ENCODE measurements at regions not wholly inside any gene's neighbourhood (a gene's known extent, or its start where the extent isn't known, plus 50 kb on each side); places are given as distances from the start of the nearest gene placed in this dataset.

DNA sequence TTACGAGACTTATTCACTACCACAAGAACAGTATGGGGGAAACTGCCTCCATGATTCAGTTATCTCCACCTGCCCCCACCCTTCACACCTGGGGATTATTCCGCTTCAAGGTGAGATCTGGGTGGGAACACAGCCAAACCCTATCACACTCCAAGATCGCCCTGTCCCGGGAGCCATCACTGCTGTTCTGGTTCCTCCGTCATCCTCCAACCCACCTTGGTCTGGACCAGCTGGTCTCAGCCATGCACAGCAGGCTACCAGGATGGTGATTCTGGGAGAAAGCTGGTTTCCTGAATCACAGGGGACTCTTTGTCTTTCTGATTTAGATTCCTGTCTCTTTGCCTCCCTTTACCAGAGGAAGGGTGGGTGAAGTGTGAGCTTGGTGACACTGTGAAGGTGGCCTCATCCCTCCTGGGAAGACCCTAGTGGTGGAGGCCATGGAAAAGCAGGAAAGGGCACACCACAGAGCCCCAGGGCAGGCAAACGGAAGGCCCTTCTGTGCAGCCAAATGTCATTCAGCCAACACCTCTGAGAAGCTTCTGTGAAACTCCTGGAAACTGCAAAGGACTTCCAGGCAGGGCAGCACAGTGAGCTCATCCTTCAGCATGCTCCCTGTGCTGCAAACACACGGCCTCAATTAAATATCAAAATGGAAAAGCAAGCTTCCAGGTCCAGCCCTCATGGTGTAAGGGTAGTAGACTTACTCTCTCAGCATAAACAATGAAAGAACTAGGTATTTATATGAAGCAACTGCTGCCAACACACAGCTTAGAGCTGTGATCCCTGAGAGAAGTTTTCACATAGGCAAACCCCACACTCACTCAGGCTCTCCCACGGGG lies 169.8 kb downstream of the ANKRD60 start:
- DNase-seq = no peak

DNA sequence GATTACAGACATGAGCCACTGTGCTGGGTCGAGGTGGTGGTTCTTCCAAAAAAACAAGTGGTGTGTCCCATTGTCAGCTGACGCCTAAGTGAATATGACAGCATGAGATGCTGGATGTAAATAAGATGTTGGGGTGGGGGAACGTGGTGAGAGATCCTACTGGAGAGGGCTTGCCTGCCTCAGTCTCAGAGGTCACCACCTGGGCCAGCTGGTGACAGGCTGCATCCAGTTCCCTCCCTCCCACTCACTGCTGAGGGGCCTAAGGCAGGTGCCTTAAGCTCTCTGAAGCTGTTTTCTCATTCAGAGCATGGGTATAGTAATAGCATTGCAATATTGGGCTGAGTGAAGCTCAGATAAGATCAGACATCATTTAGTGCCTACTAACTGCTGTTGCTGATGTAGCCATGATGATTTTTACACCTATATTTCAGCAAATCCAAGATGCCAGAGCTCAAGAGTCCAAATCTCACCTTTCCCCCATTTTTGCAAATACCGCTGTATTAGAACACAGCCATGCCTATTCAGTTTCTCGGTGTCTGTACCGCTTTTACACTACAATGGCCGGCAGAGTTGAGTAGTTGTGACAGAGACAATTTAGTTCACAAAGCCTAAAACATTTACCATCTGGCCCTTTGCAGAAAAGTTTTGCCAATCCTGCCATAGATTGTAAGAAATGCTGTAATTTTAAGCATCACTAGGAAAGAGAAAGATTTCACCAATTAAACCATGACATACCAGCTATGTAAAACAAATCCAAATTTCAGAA lies 171.3 kb downstream of the ANKRD60 start:
- no peak for DNase-seq

DNA sequence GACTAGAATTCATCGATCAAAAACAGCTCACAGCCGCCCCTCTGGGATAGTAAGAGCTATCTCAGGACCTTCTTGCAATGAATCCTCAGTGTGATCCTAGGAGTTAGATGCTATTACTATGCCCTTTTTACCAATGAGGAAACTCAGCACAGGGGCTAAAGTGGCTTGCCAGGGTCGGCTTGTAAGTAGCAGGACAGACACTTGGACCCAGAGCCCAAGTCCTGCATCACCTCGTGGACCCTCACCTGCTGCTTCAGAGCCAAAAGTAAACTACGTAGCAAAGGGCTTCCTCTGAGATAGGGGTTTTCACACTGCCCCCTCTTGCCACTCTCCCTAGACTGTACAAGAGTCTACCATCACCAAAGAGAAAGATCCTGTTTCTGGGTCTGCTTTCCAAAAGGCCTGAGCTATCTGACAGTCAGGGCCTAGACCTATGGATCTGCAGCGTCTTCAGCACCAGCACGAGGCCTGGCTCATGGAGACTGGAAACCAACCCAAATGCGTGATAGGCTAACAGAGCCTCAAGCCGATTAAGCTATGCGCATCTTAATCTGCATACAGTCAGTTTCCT lies 172.3 kb downstream of the ANKRD60 start:
- no peak for DNase-seq

DNA sequence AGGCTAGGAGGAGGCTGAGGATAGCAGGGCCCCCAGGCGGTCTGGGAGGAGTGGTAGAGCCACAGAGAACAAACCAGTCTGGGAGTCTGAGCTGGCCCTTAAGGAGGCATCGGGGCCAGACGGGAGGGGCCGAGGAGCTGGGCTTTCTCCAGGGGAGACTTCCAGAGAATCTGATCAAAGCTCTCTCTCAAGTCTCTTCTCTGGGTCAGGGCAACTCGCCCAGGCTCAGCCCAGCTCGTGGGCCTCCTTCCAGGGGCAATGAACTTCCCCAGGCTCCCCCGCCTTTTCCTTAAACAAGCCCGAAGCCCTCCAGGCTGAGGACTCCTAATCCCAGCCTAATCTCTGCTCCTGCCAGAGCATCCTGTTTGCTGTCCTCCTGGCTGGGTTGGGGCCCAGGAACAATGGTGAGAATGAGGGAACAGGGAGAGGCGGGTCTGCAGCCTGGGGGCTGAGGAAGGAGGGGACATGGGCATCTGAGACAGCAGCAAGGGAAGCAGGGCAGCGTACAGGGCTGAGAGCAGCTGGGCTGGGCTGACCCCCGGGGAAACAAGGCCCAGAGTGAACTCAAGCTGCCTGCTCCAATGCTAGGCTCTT lies 173.6 kb downstream of the ANKRD60 start:
- DNase-seq = no peak

DNA sequence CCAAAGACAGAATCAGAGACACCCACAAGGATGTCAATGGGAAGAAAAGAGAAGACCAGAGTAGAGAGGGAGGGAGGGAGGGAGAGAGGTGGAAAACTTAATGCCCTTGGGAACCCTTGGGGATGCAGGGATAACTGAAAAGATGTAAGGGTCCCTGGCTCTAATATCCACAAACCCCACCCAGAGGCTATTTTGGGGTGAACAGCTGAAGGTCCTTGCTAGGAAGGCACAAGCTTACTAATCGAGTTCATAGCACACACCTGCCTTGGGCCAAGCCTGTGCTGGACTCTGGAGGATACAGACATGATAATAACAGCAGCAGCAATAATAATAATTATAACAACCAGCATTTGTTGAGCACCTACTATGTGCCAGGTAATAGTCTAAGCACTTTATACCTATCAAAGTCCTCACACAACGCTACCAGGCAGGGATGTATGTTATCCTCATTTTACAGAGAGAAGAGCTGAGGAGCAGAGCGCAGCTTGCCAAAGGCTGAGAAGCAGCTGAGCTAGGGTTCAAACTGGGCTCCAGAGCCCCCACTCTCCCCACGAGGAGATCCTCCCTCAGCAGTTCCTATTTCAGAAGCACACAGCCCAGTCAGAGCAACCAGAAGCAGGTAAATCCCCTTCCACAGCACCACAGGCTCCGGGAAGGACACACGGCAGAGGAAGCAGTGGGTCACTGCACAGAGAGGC lies 174.2 kb downstream of the ANKRD60 start:
- DNase-seq = no peak

DNA sequence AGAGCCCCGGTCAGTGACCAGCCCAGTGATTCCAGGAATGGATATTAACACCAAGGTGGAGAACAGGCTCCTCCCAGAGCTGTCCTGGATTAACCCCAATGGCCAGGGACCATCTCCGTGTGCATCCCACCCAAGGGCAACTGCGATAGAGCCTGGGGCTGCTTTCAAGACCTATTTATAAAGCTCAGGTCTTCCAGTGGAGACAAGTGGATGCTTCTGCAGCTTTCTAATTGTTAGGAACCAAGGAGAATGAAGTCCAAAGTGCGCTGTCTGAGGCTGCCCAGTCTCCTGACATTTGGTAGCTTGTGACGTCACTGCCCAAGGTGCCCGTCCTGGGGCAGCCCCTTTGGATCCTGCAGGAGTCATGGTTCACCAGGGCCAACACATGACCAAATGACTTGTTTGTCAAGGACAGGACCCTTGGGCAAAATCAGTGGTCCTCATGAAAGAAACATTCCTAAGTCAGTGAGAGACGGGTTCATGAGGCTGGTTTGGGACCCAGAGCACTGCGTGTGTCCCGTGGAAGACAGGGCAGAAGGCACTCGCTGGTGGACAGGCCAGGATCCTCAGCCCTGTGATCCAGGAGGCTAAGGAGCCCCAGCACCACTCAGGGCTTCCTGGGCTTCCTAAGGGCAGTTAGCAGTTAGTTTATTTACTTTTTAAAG lies 174.9 kb downstream of the ANKRD60 start:
- no peak for DNase-seq

DNA sequence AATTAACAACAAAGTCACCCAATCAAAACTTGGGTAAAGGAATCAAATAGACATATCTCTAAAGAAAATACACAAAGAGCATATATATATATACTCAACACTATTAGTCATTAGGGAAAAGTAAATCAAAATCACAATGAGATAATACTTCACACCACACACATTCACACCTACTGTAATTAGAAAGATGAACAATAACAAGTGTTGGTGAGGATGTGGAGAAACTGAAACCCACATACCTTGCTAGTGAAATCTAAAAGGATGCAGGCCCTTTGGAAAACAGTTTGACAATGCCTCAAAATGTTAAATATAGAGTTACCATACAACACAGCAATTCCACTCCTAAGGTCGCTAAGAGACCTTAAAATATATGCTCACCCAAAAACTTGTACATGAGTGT lies 177.1 kb downstream of the ANKRD60 start:
- DNase-seq = no peak

DNA sequence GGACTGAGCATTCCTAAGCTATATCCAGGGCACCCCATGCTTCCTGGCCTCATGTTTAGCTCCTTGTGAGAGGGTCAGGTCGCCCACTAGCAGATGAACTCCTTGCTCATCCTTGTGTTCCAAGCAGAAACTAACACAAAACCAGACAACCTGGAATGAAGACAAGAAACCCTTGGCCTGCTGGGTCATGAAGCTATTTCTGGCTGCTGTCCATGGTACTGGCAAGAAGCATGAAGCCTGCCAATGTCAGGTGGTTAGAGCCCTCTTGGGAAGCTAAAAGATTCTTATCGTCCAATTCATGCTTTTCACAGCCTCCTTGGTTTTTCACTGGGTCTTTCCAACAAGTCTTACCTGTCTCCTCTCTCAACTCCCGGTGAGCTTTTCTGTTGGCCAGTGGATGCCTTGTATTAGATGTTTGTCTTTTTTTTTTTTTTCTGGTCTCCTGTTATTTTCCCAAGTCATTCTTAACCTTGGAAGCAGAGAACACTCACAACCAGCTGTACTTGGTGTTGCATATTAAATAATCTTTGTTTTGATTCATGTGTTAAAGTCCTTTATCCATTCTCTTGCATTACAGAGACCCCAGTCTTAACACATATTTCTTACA lies 180.3 kb downstream of the ANKRD60 start:
- no peak for DNase-seq

DNA sequence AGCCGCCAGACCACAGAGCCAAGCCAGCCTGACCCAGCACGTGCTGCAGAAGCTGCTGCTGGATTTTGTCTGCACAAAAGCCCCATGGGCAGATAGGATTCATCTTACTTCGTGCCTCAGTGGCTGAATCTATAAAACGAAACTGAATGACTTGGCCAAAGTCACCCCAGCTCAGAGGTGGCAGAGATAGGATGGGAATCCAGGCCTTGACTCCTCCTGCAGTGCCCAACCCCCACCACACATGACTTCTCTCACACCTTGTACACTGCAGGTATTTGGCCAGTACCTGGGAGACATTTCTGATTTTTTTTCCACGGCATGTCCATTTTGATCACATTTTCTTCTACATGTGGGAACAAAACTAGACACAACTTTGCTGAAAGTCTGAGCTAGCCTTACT lies 182.1 kb downstream of the ANKRD60 start:
- DNase-seq = no peak

DNA sequence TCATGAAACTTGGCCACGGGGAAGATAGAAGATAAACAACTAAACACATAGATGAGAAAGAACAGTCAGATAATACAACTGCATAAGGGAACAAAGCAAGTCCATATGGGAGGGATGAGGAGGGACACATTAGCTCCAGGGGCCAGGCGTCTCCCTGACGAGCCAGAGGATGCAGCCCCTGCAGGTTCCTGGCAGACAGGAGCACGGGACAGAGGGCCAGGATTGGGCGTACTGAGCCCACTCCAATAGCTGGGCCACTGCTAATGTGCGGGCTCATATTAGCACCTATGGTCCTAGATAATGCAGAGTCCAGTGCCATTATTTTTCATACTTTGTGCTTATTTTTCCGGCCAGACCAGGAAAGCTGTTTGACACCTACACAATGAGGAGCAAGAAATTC lies 182.9 kb downstream of the ANKRD60 start:
- no peak for DNase-seq

DNA sequence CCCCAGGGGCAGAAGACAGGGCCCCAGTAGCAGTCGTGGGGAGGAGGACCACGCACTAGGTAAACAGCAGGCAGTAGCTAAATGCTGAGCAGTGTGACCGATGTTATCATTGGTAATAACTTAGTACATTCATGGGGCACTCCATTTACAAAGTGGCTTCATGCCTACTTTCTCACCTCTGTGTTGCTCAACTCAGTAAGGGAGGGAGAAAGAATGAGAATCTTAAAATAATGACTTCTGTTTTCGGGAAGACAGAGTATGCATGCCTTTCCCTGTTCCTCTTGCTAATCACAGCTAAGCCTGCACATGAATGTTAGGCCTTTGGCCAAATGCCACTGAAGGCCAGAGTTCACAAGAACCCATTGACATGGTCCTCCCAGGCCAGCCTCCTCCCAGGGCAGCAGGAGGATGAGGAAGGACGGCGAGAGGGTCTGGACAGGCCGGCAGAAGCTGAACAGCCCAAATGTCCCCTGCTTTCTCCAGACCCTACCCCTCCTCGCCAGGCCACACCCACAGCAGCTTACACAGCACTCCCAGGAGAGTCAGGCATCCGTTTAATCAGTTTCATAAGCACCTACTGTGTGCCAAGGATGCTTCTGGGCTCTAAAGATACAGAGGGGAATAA lies 183.4 kb downstream of the ANKRD60 start:
- no peak for DNase-seq

DNA sequence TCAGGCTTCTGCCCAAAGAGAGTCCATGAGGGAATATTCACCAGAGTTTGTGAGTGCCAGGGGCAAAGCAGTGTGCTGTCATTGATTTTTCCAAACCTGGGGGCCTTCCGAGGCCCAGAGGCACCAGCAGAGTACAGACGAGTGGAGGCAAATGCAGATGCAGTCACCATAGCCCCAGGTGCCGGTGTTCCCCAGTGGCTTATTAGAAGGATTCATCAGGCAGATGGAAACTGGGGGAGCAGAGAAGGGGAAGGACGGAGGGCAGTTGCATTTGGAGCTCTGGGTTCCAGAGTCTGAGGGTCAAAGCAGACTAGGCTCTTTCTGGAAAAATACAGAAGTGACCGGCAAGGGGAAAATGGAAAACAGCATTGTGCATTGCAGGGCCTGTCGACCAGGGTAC lies 184.2 kb downstream of the ANKRD60 start:
- DNase-seq = no peak

DNA sequence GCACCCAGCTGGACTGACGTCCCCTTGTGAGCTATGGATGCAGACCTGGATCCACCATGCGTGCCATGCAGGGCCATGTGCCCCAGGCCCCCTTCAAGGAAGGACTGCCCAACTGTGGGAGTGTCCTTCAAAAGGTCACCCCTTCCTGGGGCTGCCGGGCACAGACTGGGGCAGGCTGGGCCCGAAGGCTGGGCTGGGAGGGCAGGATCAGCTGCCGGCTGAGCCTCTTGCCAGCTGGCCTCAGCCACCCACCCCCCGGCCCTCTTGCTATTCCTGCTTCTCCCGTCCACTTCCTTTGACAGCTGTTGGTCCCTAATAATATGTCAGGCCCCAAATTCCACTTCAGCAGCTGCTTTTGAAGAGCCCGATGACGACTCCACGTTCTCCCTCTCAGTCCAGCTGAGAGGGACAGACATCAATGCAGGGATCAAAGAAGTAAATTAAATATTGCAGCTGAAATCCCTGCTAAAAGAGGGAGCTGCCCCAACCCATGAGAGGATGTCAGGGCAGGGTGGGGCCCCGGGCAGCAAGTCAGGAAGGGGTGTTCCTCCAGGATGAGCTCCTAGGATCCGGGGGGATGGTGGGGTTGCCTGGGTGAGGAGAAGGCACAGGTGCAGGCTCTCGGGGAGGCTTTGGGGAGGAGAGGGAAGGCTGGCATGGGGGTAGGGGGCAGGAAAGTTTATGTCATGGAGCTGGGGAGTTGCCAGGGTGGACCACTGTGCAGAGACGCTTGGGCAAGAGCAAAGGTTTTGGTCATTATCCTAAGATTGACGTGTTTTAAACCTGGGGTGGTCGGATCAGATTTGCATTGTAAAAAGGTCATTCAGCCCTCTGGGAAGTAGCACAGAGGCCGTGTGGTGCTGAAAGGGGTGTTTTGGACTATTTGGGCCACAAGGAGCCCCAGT lies 185.0 kb downstream of the ANKRD60 start:
- DNase-seq = no peak

DNA sequence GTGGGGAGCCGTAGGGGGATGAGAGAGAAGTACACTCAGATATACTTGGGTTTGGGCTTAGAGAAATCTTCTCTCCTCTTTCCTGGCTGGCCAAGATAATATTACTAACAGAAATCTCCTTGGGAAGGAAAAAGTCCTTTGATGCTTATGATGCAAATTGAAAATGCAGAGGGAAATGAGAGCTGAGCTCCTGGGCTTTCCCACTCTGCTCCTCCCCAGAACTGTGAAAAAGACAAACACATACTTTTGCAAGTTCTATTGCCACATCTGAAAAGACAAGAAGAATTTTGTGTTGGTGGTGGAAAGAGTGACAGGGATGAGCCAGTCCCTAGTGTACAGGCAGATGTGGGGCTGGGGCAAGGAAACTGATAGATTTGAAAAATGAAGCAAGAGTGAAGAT lies 185.9 kb downstream of the ANKRD60 start:
- DNase-seq = no peak

DNA sequence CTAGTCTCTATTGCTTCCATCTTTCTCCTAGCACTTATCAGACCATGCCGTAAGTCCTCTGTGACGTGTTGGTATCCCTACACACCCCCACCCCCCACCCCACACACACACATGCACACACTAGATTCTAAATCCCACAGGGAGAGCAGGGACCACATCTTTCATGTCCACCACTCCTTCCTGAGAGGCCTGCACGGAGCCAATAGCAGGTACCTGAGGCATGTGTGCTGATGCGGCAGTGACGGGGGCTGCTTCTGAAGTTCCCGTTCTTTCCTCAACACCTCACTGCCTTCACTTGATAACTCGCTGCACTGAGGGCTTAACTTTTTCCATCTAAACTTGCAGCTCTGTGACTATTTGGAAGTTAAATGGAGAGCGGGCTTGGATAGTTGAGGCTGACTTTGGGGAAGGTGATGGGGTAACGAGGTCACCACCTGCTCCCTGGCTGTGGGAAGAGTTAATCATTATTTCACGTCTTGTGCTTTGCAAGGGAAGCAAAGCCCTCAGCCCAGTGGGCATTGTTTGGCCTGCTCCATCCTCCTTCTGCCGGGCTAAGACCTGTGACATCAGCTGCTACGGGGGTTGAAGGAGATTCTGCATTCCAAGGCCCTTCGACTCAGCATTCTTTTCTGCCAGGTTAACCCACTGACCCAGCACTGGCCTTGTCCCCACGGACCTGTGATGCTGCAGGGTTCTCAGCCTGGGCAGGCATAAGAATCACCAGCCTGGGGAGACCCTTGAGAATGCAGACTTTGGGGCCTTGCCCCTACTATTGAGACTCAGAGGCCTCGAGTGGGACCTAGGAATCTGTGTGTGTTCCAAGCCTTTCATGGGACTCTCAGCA lies 187.8 kb downstream of the ANKRD60 start:
- DNase-seq = no peak

DNA sequence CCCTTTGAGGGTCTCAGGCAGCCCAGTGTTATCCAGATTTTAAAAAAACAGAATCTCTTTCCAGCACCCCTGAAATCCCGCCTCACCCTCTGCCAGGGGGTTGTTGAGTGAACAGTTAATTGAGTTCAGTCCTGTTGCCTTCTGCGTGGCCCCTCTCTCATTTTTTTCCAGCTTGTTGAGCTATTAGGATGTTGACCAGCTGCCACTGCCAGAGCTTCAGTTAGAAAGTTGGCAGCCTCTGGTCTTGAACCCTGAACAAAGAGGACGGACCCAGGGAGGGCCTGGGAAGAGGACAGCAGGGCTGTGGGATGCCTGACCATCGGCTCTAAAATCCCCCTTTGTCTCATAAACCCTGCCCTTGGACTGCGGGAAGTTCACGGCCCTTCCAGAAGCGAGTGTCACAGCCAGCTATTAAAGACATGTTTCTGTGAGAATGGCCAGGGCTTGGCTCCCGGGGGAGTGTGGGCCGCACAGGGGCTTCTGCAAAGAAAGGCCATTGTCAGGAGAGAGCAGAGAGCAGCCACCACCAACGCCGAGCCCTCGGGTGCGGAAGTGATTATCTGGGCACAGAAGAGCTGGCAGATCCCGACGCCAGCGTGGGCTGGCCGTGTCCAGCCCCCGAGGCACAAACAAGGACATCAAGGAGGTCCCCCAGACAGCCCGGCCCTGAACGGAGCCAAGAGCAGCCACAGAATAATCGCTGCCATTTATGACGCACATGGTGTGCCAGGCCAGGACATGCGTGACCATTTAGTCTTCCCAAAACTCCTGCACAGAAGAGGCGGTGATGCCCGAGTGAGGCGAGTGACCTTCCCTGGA lies 189.0 kb downstream of the ANKRD60 start:
- DNase-seq = no peak

DNA sequence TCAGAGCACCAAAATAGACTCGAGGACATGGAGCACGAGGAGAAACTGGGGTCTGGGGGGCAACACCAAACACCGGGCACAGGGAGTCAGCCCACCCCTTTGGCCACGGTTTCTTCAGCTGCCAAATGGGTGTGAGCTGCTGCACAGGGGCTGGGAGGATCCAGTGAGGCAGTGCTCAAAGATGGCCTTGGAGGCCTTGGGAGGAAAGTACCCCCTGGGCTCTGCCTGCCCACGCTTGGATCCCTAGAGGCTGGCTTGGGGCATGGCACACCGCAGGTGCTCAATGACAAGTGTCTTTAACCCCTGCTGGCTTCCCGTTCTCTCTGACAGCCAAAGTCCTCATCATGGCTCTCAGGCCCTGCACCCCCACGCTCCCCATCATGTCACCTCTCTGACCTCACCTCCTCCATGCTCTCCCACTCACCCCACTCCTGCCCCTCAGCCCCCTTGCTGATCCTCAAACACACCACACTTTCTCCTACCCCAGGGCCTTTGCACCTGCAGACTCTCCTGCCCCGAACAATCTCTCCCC lies 190.3 kb downstream of the ANKRD60 start:
- no peak for DNase-seq

DNA sequence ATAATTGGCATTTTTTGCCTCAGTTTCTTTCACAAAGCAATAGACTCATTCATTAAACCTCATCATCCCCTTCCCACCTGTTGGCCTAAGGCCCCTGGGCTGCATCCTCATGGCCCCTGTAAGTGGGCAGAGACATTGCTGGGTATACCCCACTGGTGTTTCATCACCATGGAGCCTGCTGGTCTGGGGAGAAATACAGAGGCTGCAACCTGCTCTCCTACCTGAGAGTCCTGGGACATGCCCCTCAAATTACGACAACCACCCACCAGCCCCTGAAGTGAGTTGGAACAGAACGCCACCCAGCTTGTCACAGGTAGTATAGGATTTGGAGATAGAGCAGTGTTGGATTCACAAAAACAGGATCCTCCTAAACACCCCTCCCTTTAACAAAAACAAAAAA lies 190.8 kb downstream of the ANKRD60 start:
- DNase-seq = no peak
